ENCODE measurements at regions not wholly inside any gene's neighbourhood (a gene's known extent, or its start where the extent isn't known, plus 50 kb on each side); places are given as distances from the start of the nearest gene placed in this dataset.

DNA sequence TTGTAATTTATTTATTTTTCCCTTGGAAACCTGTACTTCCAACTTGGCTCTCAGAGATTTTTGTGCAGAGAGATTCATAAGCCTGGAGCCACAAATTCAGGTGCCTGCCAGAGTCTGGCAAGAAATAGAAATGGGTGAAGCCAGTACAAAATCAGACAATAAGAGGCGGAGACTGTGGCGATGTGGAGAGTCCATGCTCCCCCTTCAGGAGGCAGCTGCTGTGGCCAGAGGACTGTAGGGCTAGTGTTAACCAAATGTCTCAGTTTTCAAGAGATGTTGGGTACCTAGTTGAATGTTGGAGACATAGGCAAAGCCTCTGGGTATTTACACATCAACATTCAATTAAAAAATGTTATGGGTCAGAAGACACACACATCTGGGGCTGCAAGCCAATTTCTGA is 208.6 kb downstream of the PSAT1 start:
- no peak for DNase-seq

DNA sequence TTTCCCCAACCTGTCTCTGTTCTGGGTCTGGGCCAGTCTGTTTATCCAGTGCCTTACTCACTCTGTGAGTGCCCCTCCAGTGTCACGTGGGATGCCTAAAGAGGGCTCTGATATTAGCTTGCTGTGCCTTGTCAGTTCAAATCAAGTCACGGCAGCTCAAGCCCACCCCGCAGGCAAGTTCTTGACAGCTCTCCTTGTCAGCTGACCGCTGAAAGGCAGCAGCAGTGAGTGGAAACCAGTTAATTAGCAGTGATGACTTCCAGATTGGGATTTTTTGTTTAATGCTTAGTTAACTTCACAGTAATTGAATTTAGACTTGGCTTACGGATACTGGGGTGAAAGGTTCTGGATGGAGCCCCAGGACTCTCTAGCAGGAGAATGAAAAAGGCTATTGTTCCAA is 210.1 kb downstream of the PSAT1 start:
- DNase-seq, result no peak

DNA sequence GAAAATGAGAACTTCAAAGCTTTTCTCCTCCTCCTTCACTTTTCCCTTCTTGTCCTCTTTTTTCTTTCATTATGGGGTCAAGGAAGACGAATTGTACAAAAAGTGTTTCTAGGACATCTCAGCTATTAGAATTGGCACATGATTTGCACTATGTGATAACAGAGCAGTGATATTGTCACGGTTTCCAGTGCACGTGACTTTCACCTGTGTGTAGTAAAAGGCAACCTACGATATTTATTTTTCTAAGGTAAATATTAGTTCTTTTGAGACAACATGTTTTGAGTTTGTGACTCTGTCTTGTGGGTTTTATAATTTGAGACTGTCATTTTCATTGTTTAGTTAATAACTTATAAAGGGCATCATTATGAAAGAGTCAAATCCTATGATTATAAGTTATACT is 213.1 kb downstream of the PSAT1 start:
- no peak for DNase-seq

DNA sequence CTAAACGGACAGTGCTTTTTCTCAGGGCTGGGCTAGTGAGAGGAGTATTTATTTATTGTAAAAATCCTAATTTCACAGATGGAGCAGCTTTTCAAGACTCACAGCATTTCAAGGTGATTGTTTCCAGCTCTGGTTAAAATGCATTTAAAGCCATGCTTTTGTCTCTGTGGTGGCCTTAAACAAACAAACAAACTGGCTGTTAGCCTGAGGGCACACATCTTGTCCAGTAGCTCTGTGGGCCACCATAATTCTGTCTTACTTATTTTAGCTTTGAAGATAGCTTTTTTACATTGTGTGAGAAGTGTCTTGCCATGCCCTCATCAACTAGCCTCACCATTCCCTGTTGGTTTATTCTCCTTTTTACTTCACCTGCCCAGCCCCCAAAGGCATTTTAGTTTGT is 218.2 kb downstream of the PSAT1 start:
- no peak for DNase-seq

DNA sequence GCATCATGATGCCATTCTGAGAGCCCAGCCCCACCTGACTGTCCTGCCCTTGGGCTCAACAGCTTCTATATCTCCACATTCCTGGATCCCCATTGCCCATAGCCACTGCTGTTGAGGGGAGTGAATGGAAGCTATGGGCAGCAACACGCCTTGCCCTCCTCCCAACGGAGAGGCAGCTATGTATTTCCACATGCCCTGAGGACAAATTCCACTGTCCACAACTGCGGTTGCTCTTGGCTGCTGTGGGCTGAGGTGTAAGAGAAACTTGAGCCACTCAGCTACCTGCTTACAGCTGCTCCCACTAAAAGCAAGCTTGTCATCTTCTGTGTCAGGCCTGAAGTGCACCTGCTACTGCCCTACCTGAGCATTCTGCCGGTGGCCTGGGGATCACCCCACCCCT is 222.9 kb downstream of the PSAT1 start:
- DNase-seq, result no peak

DNA sequence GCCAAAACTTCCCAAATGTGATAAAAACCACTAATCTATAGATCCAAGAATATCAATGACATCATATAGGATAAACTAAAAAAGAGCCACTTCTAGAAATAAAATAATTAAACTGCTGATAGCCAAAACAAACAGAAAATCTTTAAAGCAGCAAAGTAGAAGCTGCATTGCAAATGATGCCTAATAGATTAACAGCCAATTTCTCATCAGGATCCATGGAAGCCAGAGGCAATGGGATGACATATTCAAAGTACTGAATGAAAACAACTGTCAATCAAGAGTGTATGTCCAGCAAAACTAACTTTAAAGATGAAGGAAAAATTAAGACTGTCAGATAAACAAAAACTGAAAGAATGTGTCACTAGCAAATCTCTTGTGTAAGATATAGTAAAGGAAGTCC is 224.8 kb downstream of the PSAT1 start:
- DNase-seq, result no peak

DNA sequence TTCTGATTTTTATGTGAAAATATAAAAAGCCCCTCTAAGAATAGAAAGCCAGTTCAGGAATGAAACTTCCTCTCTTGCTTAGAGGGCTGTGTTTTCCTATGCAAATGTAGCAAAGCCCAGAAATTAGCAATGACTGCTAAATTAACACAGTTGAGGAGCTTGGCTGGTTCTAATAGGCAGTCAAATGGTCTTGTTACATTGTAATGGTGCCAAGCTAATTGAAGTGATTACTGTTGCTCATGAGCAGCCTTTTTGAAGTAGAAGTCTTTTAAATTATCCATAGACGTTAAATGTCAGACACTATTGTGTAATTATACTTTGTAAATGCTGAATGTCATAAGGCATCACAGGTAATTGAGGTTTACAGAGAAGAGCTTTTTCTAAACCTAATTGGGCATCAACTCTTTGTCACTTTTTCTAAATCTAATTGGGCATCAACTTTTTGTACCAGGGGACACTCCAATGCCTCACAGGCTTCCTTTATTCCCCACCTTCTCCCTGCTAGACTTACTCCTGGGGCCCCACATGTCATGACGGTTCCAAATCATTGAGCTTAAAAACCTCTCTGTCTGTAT is 229.1 kb downstream of the PSAT1 start:
- DNase-seq, result no peak

DNA sequence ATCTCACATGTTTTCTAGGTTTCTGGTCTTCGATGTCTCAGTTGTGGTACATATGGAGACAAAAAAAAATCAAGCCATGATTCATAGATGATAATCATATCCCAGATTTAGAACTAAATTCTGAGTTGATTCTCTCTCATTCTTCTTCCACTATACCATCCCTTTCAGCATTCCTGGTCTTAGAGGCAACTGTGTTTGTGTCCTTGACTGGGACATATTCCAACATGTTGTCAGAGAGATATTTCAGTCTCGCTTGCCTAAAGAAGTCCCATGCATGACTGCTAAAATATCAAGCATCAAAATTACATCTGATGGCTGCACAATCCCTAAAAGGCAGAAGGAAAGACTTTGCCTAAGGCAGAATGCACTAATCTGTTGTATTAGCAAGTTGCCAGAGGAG is 236.6 kb downstream of the PSAT1 start:
- DNase-seq, result no peak

DNA sequence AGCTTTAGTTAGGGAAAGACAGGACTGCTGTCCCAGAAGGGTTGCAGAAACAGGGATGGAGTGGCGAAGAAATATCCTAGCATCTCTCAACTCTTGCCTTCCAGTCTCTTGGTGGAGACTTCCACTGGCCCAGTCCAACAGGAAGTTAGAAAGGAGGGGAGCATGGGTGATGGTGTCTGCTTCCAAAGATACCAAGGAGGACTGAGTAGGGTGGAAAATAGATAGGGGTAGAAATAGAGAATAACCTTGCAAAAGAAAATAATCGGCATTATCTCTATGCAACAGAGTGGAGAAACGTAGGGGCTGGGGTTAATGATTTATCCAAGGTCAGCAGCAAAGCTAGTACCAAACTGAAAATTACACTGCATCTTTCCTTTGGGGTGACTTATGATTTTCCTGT is 242.3 kb downstream of the PSAT1 start:
- no peak for DNase-seq

DNA sequence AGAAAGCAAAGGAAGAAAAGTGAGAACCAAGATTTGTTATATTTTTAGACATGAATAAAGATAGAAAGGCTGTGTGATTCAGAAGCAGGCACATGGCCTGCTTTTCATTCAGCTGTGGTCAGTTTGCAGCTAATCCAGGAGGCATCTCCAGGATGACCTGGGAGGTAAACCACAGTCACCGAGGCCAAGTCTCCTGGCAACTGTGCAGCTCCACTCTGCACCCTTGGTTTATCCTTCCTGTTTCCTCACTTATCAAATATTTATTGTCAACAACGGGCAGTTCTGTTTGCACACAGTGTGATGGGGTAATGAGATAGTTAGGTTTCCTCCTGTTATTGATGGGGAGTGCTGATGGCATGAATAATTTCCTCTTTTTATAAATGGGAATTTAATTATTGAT is 243.0 kb downstream of the PSAT1 start:
- DNase-seq, result no peak

DNA sequence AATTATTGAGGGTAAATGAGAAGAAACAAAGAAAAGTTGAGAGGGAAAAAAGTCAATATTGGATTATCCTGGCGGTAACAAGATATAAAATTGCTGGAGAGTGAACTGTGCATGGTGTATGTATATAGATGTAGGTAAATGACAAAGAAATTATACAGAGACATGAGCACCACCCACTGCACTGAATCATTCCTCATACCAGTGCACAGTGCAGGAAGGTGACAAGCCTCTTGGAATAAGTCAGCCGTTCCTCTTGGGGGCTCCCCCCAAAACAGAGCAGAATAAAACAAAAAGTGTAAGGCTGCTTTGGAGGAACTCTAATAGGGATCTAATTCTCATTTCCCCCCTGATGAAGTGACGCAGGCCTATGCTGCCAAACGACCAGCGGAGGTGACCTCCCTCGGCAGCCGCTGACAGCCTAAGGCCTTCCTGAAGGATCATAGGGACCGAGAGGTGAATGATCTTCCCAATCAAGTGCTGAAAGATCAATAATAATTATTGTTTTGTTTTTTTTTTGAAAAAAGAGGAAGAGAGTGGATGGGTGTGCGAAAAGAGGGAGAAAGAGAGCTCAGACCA is 245.0 kb downstream of the PSAT1 start:
- no peak for DNase-seq

DNA sequence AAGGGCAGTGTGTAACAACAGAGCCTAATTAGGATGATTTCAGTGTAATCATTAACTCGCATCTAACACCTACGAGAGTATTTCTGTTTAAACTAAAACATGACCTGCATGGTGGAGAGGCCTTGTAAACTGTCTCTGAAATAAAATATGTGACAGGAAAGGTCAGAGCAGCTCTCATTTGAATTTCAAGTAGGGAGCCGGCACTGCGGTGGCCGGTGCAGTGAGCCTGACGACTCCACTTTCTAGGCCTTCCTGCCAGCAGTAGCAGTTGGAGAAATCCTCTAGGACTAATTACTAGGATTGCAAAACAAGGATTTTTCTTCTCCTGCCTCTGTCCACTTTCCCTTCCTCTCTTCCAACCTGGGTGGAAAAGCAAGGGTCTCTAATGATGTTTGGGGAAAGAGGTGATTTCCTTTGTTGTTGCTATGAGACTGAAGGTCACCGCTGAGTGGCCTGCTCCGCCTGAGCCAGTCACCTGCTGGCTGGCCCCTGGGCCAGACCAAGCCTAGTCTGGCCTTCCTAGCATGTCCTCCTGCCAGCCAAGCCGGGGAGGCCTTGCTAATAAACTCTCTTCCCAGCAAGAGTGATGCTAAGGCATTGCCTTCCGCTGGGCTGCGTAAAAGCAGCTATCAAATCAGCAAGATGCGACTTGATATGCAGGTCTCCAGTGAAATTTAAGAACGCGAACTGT is 245.7 kb downstream of the PSAT1 start:
- no peak for DNase-seq

DNA sequence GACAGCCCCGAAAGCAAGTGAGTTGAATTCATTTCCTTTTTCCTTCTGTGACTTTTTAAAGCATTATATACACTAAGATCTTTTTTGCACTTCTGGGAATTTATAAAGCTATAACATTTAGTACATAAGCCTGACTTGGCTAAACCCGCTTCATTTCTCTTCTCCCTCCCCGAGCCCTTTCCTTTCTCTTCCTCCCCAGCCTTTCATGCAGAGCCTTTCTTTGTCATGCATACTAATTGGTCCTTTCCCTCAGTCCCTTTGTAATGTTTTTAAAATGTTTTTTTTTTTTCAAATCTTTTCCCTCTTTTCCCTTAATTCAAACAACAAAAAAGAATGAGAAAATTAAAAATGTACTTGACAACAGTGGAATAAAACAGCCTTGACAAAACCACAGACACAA is 246.4 kb downstream of the PSAT1 start:
- no peak for DNase-seq

DNA sequence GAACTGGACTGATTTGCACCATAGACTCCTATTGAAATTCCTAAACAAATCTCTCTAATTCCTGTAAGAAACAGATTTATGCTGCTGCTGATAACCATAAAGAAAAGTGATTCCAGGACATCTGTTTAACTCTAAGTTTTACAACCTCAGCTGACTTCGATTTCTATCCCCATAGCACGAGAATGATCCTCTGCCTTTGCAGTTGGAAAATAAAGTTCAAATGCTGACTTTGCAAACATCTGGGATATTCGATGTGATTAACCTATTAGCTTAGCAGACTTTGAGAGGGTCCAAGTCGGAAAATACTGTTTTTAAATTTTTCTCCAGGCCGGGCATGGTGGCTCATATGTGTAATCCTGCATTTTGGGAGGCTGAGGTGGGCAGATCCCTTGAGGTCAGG is 247.3 kb downstream of the PSAT1 start:
- no peak for DNase-seq

DNA sequence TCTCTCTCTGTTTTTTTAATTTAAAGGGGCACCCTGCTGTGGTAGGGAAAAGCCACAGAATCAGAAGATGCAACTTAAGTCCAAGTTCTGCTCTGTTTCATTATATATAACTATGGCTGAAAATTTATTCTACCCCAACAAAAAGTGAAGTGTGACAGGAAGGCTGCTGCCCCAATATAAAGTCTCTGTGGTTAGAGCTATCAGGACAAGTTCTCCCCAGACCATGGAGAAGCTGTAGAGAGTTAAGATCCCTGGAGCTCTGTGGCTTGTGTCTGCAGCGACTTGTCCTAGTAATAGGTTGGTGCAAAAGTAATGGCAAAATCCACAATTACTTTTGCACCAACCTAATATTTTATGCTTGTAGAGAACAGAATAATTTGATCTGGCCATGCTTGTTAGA is 250.9 kb downstream of the PSAT1 start:
- no peak for DNase-seq

DNA sequence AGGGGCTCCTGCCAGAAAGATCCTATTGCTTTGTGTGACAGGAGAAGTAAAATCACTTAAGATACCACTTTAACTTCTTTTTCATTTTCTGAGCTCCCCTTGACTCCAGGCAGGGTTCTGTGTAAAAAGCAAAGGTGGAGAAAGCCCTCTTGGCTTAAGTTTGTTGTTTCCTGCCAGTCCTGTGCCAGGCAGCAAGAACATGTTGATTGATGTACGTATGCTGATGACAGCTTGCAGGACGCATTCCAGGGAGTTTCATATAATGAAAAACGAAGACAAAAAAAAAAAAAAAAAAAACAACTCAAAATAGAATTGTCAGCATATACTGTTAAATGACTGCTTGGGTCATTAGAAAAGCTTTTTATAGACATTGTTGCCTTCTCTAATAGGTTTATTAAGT is 251.7 kb downstream of the PSAT1 start:
- DNase-seq, result no peak

DNA sequence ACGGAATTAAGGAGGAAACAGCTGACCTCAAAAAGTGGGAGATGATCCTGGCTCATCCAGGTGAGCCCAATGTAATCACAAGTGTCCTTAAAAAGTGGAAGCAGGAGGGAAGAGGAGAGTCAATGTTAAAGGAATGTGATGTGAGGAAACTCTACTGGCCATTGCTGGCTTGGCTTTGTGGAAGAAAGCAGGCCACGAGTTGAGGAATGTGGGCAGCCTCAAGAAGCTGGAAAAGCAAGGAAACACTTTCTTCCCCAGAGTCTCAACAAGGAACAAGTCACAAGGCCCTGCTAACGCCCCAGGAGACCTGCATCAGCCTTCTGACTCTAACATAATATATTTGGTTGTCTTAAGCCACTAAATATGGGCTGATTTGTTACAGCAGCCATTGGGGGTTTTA is 252.8 kb downstream of the PSAT1 start:
- no peak for DNase-seq

DNA sequence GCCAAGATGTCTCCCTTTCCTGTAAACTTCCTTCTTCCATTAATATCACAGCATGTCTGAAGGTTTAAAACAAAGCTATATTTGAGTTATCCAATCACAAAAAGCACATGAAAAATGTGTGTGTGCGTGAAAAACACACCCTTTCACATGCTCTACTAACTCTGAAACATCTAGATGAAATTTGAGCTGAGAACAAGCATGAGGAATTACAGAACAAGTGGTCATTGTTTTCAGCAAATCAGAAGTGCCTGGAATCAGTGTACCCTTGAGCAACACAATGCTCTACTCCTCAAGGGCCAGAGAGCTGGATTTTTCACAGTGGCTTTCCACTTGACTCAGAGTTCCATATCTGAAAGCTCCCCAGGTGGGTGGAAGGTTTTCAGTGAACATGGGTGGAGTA is 255.9 kb downstream of the PSAT1 start:
- DNase-seq, result no peak

DNA sequence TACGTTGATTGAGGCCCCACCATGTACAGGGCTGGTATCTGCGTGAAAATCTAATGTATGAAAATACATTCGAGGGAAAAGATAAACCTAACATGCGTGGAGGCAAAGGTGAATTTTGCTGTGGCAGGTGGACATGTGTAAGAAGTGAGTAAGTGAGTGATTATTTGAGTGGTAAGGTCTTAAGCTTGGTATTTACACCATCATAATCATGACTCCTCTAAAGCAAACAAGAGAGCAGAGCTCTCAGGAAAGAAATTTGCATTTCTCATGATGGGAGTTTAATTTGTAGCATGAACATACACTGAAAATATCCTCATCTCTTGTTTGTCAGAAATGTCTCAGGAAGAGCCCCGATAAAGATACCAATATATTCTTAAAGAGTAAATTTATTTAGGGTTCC is 260.6 kb downstream of the PSAT1 start:
- no peak for DNase-seq

DNA sequence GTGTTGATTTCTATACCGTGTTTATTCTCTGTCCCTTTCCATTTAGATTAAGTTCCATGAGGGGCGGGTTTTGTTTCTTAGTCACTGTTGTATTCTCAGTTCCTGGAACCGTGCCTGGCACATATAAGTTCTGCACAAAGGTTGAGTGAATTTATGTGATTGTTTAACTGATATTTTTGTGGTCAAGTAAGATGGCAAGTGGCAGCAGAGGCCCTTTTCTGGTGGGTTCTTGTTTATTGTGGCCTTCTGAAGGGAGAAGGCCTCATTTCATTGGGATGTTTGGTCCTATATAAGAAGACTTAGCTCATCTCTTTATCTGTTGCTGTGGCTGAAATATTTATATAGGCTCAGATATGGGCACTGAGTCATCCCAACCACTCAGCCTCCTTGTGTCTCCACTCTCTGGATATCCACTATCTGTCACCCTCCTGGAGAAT is 262.5 kb downstream of the PSAT1 start:
- DNase-seq, result no peak

DNA sequence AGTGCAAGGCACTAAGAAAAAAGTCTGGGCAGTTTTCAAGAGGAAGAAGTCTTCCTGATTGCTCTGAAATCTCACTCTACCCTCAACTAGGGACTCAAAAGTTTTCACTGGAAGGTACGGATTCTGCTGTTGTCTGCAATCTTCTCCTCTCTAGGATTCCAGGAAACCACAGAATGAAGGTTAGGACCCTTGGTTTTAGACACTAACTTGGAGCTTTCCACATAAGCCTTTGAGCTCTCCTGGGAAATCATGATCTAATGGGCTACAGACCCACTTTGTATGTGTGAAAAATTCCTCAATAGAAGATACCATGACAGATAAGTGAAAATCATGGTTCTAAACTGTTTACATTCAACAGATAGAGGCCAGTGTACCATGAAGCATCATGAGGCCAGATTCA is 265.1 kb downstream of the PSAT1 start:
- no peak for DNase-seq

DNA sequence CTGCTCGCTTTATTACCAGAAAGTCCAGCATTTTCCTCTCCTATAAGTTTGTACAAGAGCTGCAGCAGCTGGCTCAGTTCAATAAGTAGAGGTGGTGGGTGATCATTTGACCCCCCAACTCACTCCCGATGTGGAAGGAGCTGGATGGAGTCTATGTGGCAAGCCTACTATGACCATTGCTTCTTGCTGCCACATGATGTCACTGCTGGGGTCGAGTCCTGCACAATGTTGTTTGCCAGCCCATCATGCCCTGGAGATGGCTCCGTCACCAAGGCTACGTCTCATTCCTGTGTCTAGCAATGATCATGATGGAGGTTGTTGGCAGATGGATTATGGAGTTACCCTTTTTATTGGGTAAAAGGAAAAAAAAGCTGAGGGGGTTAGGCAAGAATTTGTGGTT is 266.3 kb downstream of the PSAT1 start:
- DNase-seq, result no peak

DNA sequence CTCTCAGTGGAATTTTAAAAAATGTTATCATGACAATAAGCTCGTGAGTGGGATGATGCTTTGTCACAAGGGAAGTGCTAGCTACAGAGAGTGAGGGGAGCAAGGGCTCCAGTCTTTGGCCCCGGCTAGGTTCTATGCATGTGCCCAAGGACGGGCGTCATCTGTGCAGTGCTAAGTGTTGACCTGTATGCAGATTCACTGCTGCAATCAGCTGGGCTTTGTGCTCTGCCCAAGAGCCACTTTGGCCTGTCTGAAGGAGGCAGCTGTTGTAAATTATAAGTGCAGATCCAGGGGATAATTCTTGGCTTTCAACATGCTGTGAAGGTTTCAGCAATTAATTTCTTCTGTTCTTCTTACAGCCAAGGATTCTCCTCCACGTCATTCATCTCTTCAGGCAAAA is 268.6 kb downstream of the PSAT1 start:
- no peak for DNase-seq

DNA sequence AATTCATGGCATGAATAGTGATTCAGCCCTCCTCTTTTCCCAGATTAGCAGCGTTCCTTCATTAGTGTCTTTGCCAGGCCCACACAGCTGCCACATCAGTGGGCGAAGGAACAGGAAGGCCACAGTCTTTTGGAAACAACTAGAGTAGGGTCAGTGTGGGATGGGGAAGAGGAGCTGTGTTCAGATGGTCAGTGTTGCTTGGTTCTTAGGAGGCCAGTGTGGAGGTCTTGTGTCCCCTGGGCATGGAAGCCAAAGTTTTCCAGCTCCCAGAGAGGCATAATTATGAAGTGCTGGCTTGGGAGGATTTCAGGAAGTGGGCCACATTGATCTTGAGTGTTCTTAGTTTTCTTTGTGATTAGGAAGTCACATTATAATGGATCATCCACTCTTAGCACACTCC is 269.6 kb downstream of the PSAT1 start:
- no peak for DNase-seq
